ENCODE measurements at regions not wholly inside any gene's neighbourhood (a gene's known extent, or its start where the extent isn't known, plus 50 kb on each side); places are given as distances from the start of the nearest gene placed in this dataset.
"Not testable (repeated sequence)": the region's sequence is repeated elsewhere in the genome, so short reads cannot be mapped to it uniquely, and the experiment has no call there.

DNA sequence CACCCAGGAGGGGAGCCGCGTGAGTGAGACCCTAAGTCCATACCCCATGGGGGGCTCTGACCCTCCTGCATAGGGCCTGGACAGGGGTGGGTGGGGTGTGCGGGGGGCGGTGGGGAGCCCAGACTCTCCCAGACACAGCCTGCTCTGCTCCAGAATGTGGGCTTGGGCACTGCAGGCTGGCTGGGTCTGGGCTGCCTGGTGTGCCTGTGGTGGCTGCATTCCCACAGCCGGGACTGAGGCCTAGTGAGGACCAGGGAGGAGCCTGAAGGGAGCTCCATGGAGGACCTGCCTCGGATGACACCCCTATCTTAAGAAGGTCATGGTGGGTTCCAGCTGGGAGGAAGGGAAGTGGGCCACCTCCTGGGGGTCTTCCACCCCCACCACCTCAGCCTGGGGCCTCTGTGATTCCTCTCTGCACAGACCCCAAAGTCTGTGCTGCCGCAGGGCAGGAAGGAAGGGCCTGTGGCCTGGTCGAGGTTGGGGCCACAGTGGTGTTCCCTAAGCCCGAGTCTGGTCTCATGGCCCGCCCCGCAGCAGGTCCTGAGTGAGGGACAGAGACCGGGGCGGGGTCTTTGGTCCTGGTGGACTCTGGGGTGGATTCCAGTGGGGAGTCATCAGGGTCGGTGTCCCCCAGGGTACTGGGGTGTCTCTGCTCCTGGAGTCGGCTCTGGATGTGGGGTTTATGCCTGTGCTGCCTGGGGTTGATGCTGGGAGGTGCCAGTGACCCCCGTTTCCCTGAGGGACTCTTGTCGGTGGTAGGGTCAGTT is 392.3 kb downstream of the TMEM121 start:
- no peak for DNase-seq (ENCODE audit: low read depth)

DNA sequence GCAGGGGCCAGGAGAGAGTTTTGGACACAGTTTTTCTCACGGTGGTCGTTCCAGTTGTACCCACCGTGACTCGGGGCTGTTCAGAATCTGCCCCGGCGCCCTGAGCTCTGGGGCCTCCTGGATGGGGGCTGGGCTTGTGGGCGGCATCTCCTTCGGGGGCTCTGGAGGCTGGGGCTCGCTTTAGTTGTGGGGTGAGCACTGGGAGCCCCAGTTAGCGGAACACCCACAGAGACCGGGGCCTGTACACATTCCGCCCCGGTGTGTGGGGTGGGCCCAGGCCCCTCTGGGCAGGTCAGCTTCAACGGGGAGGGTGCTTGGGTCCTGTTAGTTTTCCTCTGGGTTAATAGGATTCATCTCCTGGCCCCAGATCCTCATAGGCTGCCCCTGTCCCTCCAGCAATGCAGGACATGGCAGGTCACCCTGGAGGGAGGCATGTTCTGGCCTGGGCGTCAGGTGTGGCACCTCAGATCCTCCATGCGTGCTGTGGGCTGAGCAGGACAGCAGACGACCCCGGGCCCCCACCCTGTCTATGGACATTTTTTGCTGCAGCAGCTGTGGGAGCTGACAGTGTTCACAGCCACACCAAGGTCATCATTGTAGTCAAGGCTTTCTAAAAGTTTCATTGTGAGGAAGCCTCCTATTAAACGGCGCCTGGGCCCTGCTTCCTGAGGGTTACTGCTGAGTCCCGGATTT is 393.2 kb downstream of the TMEM121 start:
- DNase-seq (ENCODE audit: low read depth), result no peak

DNA sequence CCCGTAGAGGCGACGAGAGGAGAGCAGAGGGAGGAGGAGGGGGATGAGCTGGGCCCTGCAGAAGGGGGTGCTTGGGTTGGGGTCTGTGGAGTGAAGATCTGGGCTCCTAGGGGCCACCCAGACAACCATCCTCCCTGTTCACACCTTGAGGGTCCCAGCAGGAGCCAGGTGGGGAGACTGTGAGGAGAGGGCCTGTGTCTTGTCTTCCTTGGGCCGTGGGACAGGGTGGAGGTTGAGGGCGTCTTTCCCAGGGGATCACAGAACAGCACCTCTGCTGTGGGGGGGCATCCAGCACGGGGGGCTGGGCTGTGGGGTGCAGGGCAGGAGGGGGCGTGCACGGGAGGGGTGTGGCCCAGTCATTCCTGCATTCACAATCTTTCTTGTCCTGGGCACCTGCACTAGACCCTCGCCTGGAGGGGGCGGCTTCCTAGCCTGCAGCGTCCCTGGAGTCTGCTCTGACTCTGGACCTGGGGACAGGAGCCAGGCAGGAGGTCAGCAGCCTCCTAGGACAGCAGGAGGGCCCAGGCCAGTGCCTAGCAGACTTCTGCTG is 393.8 kb downstream of the TMEM121 start:
- DNase-seq (ENCODE audit: low read depth), result not testable (repeated sequence)

DNA sequence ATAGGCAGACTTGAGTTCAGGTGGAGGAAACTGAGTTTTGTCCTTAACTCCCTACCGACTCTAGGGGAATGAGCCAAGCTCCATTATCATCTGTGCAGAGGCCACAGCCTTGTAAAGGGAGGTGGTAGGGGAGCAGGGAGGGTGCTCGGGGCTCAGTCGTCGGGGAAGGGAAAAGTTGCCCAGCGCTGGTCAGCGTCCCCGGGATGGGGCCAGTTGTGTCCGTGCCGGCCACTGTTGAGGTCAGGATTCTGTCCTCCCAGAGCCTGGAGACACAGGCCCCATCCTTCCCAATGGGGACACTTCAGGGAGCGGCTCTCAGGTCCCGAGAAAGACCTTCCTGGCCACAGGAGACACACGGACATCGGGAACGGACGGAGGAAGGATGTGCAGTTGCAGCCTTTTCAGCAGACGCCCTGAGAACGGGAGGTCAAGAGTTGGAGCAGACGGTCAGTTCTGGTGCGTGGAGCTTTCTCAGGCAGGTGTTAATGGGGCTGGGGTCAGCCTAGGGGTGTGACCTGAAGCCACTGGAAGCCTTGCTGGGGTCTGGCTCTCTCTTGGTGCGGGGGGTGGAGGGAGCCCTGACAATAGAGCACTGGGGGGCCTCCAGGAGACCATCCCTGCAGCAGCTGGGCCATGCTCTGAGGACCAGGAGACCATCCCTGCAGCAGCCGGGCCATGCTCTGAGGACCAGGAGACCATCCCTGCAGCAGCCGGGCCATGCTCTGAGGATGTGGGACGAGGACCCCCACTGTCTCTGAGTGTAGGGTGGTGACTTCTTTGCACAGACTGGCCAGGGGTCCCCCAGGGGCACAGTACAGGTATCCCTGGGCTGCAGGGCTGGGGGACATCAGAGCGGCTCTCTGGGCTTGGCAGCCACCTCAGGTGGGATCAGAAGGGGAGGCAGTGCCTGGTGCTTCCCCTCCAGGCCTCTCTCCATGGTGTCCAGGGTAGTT is 394.7 kb downstream of the TMEM121 start:
- not testable (repeated sequence) for DNase-seq (ENCODE audit: low read depth)

DNA sequence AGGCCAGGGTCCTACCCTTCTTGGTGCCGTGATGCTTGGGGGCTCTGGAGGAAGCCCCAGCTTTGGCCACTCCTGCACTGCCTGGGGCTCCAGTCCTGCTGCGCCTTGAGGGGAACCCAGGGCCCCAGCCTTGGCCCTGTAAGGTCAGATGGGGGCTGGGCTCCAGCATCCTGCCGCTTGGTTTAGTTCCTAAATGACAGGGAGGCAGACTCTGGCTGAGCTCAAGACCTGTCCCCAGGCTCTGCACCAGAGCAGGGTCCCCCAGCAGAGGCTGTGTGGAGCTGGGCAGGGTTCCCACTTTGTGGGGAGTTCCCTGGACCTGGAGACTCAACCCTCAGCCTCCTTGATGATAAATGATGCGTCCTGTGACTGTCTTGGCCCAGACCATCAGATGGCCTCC is 395.4 kb downstream of the TMEM121 start:
- not testable (repeated sequence) for DNase-seq (ENCODE audit: low read depth)

DNA sequence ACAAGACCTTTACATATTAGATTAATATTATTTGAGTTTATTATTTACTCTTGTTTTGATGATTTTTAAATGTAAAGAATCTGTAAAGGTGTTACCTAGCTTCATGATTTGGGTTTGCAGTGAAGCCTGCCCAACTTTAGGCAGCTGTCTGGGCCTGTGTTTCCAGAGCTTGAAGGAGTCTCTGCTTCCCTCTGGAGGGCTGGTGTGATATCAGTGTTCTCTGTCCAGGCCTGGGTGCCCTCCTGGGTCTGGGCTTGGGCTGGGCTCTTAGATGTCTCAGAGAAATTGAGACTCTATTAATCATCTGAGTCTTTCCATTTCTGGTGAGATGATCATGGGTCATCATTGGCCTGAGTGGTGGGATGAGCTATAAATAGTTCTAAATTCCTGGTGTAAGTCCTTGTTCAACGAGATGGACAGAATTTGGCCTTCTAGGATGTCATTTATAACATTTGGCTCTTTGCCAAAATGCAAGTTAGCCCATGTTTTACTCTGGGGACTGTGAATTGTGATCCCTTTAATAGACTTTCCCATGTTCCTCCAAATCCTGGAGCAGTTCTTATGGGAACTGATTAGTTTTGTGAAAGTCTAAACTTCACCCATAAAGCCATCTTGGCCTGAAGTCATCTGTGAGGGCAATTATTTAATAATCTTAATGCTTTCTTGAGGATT is 397.3 kb downstream of the TMEM121 start:
- not testable (repeated sequence) for DNase-seq (ENCODE audit: low read depth)

DNA sequence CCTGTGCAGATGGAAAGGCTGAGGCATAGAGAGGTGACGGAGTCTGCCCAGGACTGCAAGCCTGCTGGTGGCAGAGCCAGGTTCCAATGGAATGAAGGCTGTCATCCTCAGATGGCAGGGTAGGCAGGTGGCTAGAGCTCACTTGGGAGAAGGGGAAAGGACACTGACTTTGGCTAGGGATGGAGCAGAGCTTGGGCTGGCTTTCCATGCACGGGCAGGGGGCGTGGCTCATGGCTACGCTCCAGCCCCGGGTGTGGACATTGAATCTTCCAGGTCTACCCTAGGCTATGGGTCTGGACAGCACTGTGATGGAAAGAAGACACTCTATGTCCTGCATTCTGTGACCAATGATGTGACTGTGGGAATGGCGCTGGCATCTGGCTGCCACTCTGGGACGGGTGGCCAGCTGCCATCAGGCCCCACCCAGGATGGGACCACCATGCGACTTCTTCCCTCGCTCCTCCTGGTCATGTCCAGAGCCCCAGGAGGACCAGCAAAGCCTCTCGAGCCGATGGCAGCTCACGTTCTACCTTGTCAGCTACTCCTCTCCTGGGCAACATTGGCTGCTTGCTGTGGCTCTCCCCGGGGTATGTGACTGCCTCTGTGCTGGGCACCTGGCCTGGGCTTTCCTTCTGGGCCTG is 398.7 kb downstream of the TMEM121 start:
- DNase-seq (ENCODE audit: low read depth), result no peak

DNA sequence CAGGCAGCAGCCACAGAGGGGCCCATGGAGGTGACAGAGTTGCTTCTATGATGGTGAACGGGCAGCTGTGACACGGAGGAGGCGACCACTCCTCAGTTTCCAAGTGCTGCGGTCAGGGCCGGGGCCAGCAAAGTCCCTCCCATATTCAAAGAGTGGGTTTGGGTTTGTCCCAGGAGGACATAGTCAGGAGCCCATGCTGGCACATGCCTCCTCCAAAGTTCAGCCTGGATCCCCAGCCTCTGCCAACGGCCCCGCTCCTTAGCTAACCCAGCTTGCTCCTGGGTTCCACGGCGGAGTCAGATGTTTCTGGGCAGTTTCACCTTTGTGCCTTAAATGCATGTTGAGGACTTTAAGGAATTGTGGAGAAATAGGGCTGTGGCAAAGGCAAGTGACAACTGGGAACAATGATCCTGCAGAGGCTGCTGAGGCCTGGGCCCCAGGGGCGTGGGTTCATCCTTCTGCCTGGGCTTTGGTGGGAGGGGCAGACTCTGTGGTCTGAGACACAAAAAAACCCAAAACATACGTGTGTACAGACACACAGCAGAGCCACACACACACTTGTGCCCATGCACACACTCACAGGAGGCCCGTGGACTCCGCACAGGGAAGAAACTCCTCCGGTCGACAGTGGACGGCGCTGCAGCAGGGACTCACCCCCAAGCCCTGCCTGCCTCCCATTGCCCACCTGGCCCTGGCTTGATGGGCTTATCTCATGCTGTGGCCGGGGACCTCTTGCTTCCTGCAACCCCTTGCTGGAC is 399.4 kb downstream of the TMEM121 start:
- DNase-seq (ENCODE audit: low read depth), result no peak

DNA sequence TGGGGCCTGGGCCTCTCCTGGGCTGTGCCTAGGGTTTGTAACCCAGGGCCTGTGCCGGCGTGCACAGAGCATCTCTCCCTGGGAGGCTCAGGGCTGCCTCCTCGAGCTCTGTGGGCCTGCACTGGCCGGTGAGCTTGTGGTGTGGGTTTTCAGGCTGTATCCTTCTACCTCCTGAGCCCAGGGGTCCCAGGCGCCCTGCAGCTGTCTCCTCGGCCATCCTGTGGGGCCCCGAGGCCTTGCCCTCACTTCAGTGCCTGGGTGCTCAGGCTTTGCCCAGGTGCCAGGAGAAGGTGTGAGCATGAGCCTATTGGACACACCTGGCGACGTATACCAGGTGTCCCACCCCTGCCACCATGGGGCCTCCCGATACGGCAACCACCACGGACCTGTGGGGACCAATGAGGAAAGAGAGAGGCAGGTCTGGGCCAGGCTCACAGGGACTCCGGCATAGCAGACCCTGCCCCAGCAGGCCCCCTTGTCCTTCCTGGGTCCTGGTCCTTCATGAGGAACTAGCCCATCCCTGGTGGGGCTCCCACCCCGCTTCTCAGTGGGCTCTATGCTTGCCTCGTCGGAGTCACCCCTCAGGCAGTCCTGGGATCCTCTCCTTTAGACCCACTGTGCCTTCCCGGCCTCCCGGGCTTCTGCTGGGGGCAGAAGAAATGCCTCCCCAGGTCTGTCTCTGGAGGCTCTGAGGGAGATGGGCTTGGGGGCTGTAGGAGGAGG is 400.2 kb downstream of the TMEM121 start:
- DNase-seq (ENCODE audit: low read depth), result no peak

DNA sequence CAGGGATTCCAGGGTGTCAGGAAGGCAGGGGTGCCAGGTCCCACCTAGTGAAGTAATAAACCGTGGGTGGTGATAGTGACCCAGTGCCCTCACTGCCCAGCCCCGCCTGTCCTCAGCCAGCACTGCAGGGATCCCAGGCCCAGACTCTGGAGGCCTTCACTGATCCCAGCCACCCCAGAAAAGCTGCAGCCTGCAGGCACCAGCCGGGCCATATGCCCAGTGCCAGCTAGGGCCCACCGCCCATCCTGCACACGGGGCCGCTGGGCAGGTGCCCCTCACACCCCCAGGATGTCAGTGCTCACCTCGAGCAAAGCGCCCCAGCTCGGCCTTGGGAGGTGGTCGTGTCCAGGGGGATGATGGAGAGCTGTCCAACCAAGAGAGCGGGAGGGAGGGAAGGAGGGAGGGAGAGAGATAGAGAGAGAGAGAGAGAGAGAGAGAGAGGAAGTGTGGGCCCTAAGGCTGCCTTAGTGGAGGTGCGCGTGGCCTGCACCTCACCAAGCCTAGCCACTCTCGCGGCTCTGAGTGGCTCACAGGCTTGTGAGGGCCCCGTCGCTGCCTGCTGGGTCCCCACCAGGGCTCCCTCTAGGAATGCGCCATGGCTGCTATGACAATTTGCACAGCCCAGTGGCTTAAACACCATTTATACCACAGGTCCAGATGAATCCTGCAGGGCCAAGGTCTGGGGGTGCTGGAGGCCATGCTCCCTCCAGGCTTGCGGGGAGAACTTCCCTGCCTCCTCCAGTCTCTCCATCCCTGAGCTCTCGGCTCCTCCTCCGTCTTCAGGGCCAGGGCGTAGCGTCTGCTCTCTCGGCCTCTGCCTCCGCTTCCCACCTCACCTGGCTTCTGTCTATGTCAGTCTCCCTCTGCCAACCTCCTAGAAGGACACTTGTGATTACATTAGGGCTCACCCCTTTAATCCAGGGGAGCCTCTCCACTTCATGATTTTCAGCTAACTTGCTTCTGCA is 401.0 kb downstream of the TMEM121 start:
- no peak for DNase-seq (ENCODE audit: low read depth)

DNA sequence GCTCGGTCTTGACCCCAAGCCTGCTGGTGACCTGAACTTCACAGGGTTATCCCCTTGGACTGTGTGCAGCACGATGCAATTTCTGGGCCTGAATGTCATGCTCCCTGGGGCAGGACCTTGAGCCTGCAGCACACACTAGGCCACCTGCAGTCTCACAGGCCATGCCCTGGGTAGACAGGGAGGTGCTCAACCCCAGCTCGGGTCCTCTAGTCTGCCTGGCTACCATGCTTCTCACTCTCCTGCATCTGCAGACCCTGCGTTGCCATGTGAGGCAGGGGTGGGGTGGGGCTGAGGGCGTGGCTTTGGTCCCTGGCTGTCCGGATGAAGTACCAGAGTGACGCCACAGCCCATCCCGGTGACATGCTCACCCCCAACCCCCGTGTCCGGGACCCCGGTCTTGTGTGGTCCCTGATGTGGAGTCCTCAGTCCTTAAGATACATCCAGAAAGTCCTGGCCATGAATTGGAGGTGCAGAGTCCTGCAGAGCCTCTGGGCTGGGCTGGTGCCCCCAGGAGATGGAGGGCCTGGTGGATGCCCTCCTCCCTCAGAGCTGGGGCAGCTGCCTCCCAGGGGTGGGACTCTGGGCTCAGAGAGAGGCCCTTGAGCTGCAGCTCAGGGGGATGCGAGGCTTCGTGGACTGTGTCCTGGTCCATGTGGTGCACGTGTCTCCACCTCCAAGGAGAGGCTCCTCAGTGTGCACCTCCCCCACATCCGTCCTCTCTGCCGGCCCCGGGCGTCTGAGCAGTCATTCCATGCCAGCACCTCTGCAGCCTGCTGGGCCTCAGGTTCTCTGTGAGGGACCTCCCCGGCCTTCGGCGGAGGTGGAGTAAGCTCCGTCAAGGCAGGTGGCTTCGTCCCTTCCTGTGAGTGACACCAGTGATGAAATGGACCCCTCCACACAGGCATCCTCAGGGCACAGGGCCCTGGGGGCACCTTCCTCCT is 402.1 kb downstream of the TMEM121 start:
- DNase-seq (ENCODE audit: low read depth), result not testable (repeated sequence)

DNA sequence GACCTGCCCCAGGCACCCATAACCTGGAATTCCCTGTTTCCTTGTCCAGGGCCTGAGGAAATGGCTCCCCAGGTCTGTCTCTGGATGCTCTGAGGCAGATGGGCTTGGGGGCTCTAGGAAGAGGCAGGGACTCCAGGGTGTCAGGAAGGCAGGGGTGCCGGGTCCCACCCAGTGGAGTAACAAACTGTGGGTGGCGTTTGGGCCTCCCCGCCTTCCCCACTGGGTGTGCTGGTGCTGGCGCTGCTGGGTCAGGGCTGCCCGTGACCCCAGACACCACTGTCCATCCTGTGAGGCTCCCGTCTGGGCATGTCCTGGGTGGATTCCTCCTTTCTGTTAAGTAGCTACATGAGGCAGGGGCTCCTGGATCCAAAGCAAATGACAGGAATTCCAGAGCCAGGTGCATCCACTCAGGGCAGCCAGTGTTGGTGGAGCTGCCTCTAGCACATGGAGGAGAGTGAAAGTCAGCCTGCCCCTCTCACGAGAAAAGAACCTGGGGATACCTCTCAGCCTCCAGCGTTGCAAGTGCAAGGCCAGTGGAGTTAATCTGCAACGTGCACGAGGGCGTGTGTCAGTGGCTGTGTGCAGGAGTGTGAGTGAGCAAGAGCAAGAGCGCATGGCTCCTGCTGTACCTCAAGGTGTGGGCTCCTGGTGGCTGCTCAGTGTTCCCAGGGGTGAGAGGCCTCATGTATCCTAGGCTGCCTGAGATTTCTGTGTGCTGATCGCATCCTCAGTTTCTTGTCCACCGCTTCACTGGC is 403.1 kb downstream of the TMEM121 start:
- DNase-seq (ENCODE audit: low read depth), result no peak

DNA sequence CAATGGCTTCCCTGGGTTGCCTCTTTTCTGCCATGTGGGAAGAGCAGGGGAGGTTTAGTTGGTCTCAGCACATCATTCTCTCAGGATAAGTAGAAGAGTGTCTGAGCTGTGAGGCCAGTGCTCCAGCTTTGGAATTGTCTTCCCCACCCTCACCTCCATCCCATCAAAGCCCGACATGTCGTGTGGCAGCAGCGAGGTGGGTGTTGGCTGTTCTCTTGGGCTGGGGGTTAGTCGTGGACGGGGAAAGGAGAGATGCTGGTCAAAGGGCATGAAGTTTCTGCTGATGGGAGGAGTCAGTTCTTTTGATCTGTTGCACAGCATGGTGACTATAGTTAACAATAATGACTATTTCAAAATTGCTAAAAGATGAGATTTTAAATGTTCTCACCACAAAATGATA is 404.2 kb downstream of the TMEM121 start:
- no peak for DNase-seq (ENCODE audit: low read depth)

DNA sequence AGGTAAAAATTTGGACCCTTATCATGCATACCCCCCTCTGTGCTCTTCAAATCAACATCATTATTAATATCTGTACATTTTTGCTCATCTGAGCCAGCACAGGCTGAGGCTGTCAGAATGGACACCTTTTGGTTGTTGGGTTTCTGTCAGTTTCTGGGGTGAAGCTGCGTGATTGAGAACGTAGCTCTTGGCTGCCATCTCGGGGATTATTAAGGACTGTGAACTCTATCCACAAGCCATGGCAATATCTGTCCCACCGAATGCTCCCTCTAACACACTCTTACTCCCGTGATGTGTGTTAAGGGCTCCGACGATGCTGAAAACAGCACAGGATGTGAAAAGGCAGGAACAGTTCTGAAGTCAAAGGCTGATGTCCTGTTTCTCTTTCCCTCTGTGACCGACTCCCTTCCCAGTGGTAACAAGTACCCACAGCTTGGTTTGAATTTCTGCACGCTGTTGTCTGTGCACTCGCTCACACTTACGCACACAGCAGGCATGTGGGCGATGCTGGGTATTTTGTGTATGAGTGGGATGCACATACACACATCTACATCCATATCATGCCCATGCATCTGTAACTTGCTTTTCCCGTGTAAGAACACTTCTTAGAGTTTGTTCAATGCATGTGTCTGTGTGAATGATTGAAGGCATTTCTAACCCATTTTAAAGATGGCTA is 405.6 kb downstream of the TMEM121 start:
- DNase-seq (ENCODE audit: low read depth), result no peak

DNA sequence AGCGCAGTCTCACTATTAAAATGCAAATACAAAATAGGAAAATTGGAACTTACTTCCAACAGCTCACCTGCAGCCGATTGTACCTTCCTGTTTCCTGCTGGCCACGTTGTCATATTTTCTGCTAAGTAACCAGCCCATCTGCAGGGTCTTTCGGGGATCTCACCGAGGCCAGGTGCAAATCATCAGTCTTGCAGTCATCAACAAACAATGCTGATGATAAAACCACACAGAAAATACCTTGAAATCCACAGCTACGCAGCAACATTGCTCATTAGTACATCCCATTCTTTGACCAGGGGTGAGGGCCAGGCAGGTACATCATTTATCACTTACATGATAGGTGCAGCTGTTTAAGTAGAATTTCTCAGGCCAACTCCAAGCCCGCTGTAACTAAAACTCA is 406.9 kb downstream of the TMEM121 start:
- no peak for DNase-seq (ENCODE audit: low read depth)

DNA sequence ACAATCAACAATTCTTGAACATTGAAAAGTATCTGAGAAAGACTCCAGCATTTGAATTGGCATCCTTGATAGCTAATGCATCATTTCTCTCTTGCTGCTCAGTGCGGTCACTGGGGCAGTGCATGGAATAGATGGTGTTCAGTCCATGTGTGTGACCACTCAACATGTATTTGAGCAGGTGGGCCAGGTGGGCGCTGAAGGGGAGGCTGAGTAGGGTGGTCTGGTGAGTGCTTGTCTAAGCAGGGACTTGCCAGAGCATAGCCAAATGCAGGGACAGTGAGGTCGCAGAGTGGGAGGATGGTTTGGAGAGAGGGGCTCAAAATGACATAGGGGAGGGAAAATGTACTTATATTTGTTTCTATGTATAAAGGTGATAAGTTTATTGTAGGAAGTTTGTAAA is 409.0 kb downstream of the TMEM121 start:
- DNase-seq (ENCODE audit: low read depth), result no peak

All from stimulated activated CD8-positive, alpha-beta memory T cell treated with anti-CD3 and anti-CD28 coated beads, Interleukin-15, amount 100 ng/mL, for 24 hours (primary cell).